ENCODE measurements at regions not wholly inside any gene's neighbourhood (a gene's known extent, or its start where the extent isn't known, plus 50 kb on each side); places are given as distances from the start of the nearest gene placed in this dataset.

- DNase-seq (ENCODE audit: insufficient read length, low spot score) (no peak), FAIRE-seq (no peak)
- no peak for TF ChIP-seq TAF1 (IDR thresholded peaks at IDR 0.05; ENCODE audit: low read depth, low read length)
- TF ChIP-seq SPI1 (IDR thresholded peaks at IDR 0.05; ENCODE audit: low read depth, low read length), result no peak
- no peak for TF ChIP-seq PAX5 (IDR thresholded peaks at IDR 0.05; ENCODE audit: insufficient read depth, low read length, severe bottlenecking)
- no peak for TF ChIP-seq POU2F2 (IDR thresholded peaks at IDR 0.05; ENCODE audit: low read depth, low read length)
- no peak for TF ChIP-seq POLR2AphosphoS5 (IDR thresholded peaks at IDR 0.05; ENCODE audit: low read depth, low read length)
- no peak for TF ChIP-seq POLR2A (IDR thresholded peaks at IDR 0.05; ENCODE audit: low read depth, low read length)
Measured at GRCh38 chr12:45666816-45667215, 62.7 kb upstream of the ARID2 start.

GRCh38 chr12:45667761-45668160 lies 61.7 kb upstream of the ARID2 start:
- no peak for FAIRE-seq
- no peak for TF ChIP-seq POLR2A (IDR thresholded peaks at IDR 0.05; ENCODE audit: low read depth, low read length)
- TF ChIP-seq POLR2AphosphoS5 (IDR thresholded peaks at IDR 0.05; ENCODE audit: low read depth, low read length), result no peak
- TF ChIP-seq POU2F2 (IDR thresholded peaks at IDR 0.05; ENCODE audit: low read depth, low read length), result no peak
- TF ChIP-seq TAF1 (IDR thresholded peaks at IDR 0.05; ENCODE audit: low read depth, low read length), result no peak
- TF ChIP-seq PAX5 (IDR thresholded peaks at IDR 0.05; ENCODE audit: insufficient read depth, low read length, severe bottlenecking), result no peak
- TF ChIP-seq SPI1 (IDR thresholded peaks at IDR 0.05; ENCODE audit: low read depth, low read length), result no peak
- no peak for DNase-seq (ENCODE audit: insufficient read length, low spot score)

GRCh38 chr12:45668641-45669040 lies 60.9 kb upstream of the ARID2 start:
- TF ChIP-seq PAX5 (IDR thresholded peaks at IDR 0.05; ENCODE audit: insufficient read depth, low read length, severe bottlenecking), result no peak
- TF ChIP-seq POLR2A (IDR thresholded peaks at IDR 0.05; ENCODE audit: low read depth, low read length), result no peak
- TF ChIP-seq TAF1 (IDR thresholded peaks at IDR 0.05; ENCODE audit: low read depth, low read length), result no peak
- no peak for TF ChIP-seq SPI1 (IDR thresholded peaks at IDR 0.05; ENCODE audit: low read depth, low read length)
- no peak for TF ChIP-seq POLR2AphosphoS5 (IDR thresholded peaks at IDR 0.05; ENCODE audit: low read depth, low read length)
- FAIRE-seq (no peak), DNase-seq (ENCODE audit: insufficient read length, low spot score) (no peak)

GRCh38 chr12:45669093-45669492 lies 60.4 kb upstream of the ARID2 start:
- TF ChIP-seq SPI1 (IDR thresholded peaks at IDR 0.05; ENCODE audit: low read depth, low read length) (peak; percentile 56), POLR2AphosphoS5 (IDR thresholded peaks at IDR 0.05; ENCODE audit: low read depth, low read length) (no peak)
- FAIRE-seq (peak; percentile 67), DNase-seq (ENCODE audit: insufficient read length, low spot score) (no peak)

GRCh38 chr12:45669792-45670191 lies 59.7 kb upstream of the ARID2 start:
- no peak for TF ChIP-seq POLR2AphosphoS5 (IDR thresholded peaks at IDR 0.05; ENCODE audit: low read depth, low read length)
- TF ChIP-seq SPI1 (IDR thresholded peaks at IDR 0.05; ENCODE audit: low read depth, low read length), result no peak
- TF ChIP-seq TAF1 (IDR thresholded peaks at IDR 0.05; ENCODE audit: low read depth, low read length), result no peak
- no peak for TF ChIP-seq PAX5 (IDR thresholded peaks at IDR 0.05; ENCODE audit: insufficient read depth, low read length, severe bottlenecking)
- TF ChIP-seq POLR2A (IDR thresholded peaks at IDR 0.05; ENCODE audit: low read depth, low read length), result no peak
- FAIRE-seq, result peak; percentile 64
- no peak for DNase-seq (ENCODE audit: insufficient read length, low spot score)

- DNase-seq (ENCODE audit: insufficient read length, low spot score) (no peak), FAIRE-seq (peak; percentile 78)
- TF ChIP-seq POU2F2 (IDR thresholded peaks at IDR 0.05; ENCODE audit: low read depth, low read length) (no peak), SPI1 (IDR thresholded peaks at IDR 0.05; ENCODE audit: low read depth, low read length) (peak; percentile 82)
Measured at GRCh38 chr12:45670346-45671065, 59.0 kb upstream of the ARID2 start.

- no peak for TF ChIP-seq TAF1 (IDR thresholded peaks at IDR 0.05; ENCODE audit: low read depth, low read length)
- no peak for TF ChIP-seq PAX5 (IDR thresholded peaks at IDR 0.05; ENCODE audit: insufficient read depth, low read length, severe bottlenecking)
- no peak for TF ChIP-seq SPI1 (IDR thresholded peaks at IDR 0.05; ENCODE audit: low read depth, low read length)
- TF ChIP-seq POLR2A (IDR thresholded peaks at IDR 0.05; ENCODE audit: low read depth, low read length), result no peak
- no peak for TF ChIP-seq POLR2AphosphoS5 (IDR thresholded peaks at IDR 0.05; ENCODE audit: low read depth, low read length)
- no peak for TF ChIP-seq POU2F2 (IDR thresholded peaks at IDR 0.05; ENCODE audit: low read depth, low read length)
- no peak for DNase-seq (ENCODE audit: insufficient read length, low spot score)
- no peak for FAIRE-seq
Measured at GRCh38 chr12:45671254-45671653, 58.3 kb upstream of the ARID2 start.

- no peak for TF ChIP-seq POU2F2 (IDR thresholded peaks at IDR 0.05; ENCODE audit: low read depth, low read length)
- no peak for TF ChIP-seq POLR2A (IDR thresholded peaks at IDR 0.05; ENCODE audit: low read depth, low read length)
- no peak for TF ChIP-seq TAF1 (IDR thresholded peaks at IDR 0.05; ENCODE audit: low read depth, low read length)
- no peak for TF ChIP-seq PAX5 (IDR thresholded peaks at IDR 0.05; ENCODE audit: insufficient read depth, low read length, severe bottlenecking)
- no peak for TF ChIP-seq SPI1 (IDR thresholded peaks at IDR 0.05; ENCODE audit: low read depth, low read length)
- TF ChIP-seq POLR2AphosphoS5 (IDR thresholded peaks at IDR 0.05; ENCODE audit: low read depth, low read length), result no peak
- DNase-seq (ENCODE audit: insufficient read length, low spot score) (no peak), FAIRE-seq (no peak)
Measured at GRCh38 chr12:45674181-45674977, 55.1 kb upstream of the ARID2 start.

- no peak for DNase-seq (ENCODE audit: insufficient read length, low spot score)
- no peak for FAIRE-seq
- TF ChIP-seq TAF1 (IDR thresholded peaks at IDR 0.05; ENCODE audit: low read depth, low read length) (no peak), SPI1 (IDR thresholded peaks at IDR 0.05; ENCODE audit: low read depth, low read length) (no peak), POLR2A (IDR thresholded peaks at IDR 0.05; ENCODE audit: low read depth, low read length) (no peak), POU2F2 (IDR thresholded peaks at IDR 0.05; ENCODE audit: low read depth, low read length) (no peak), POLR2AphosphoS5 (IDR thresholded peaks at IDR 0.05; ENCODE audit: low read depth, low read length) (no peak), PAX5 (IDR thresholded peaks at IDR 0.05; ENCODE audit: insufficient read depth, low read length, severe bottlenecking) (no peak)
Measured at GRCh38 chr12:45675534-45675933, 54.0 kb upstream of the ARID2 start.

Data from GM12891 (cell line).